ENCODE measurements at regions not wholly inside any gene's neighbourhood (a gene's known extent, or its start where the extent isn't known, plus 50 kb on each side); places are given as distances from the start of the nearest gene placed in this dataset.

GRCh38 chr15:98321896-98322295, 326.4 kb upstream of the IGF1R start:
- Histone ChIP-seq H3K27me3 (ENCODE audit: control insufficient read depth, low read length) (no peaks in the 10 kb centered on the region), H3K4me3 (ENCODE audit: low read length) (no peak overlapping the region), H3K27ac (ENCODE audit: low read depth, low read length) (no peak overlapping the region), H3K36me3 (ENCODE audit: control insufficient read depth, low read length) (no peaks in the 10 kb centered on the region), H3K9me3 (ENCODE audit: control insufficient read depth, insufficient read depth, low read length) (no peaks in the 10 kb centered on the region), H3K4me1 (ENCODE audit: control insufficient read depth, low read length) (no peaks in the 10 kb centered on the region), H3K4me2 (ENCODE audit: low read length) (no peak overlapping the region), H3F3A (ENCODE audit: control insufficient read depth, insufficient read depth) (no peaks in the 10 kb centered on the region), H3K79me2 (ENCODE audit: control insufficient read depth, low read length) (no peaks in the 10 kb centered on the region), H3K9me2 (replicated peaks; ENCODE audit: control insufficient read depth, low read length) (no peaks in the 10 kb centered on the region), H4K20me1 (ENCODE audit: control insufficient read depth, insufficient read depth, low read depth, low read length) (no peaks in the 10 kb centered on the region)
- TF ChIP-seq, protein P1, sequence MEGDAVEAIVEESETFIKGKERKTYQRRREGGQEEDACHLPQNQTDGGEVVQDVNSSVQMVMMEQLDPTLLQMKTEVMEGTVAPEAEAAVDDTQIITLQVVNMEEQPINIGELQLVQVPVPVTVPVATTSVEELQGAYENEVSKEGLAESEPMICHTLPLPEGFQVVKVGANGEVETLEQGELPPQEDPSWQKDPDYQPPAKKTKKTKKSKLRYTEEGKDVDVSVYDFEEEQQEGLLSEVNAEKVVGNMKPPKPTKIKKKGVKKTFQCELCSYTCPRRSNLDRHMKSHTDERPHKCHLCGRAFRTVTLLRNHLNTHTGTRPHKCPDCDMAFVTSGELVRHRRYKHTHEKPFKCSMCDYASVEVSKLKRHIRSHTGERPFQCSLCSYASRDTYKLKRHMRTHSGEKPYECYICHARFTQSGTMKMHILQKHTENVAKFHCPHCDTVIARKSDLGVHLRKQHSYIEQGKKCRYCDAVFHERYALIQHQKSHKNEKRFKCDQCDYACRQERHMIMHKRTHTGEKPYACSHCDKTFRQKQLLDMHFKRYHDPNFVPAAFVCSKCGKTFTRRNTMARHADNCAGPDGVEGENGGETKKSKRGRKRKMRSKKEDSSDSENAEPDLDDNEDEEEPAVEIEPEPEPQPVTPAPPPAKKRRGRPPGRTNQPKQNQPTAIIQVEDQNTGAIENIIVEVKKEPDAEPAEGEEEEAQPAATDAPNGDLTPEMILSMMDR (IDR thresholded peaks at IDR 0.05; ENCODE audit: low read depth, low read length, poor library complexity, severe bottlenecking), result no peak
- no peak for TF ChIP-seq EZH2phosphoT487 (IDR thresholded peaks at IDR 0.05; ENCODE audit: borderline replicate concordance, low read length)

- Histone ChIP-seq H3K4me1 (ENCODE audit: control insufficient read depth, low read length) (no peaks in the 10 kb centered on the region), H3K4me3 (ENCODE audit: low read length) (no peak overlapping the region), H4K20me1 (ENCODE audit: control insufficient read depth, insufficient read depth, low read depth, low read length) (no peaks in the 10 kb centered on the region), H3K9me3 (ENCODE audit: control insufficient read depth, insufficient read depth, low read length) (no peaks in the 10 kb centered on the region), H3K4me2 (ENCODE audit: low read length) (no peak overlapping the region), H3F3A (ENCODE audit: control insufficient read depth, insufficient read depth) (no peaks in the 10 kb centered on the region), H3K79me2 (ENCODE audit: control insufficient read depth, low read length) (no peaks in the 10 kb centered on the region), H3K36me3 (ENCODE audit: control insufficient read depth, low read length) (no peaks in the 10 kb centered on the region), H3K9me2 (replicated peaks; ENCODE audit: control insufficient read depth, low read length) (no peaks in the 10 kb centered on the region), H3K27me3 (ENCODE audit: control insufficient read depth, low read length) (no peaks in the 10 kb centered on the region), H3K27ac (ENCODE audit: low read depth, low read length) (no peak overlapping the region)
- TF ChIP-seq EZH2phosphoT487 (IDR thresholded peaks at IDR 0.05; ENCODE audit: borderline replicate concordance, low read length), result no peak
- TF ChIP-seq, protein P1 (IDR thresholded peaks at IDR 0.05; ENCODE audit: low read depth, low read length, poor library complexity, severe bottlenecking), result no peak
Measured at GRCh38 chr15:98322581-98322980, 325.8 kb upstream of the IGF1R start.

GRCh38 chr15:98324341-98324970, 323.9 kb upstream of the IGF1R start:
- H3K4me3 ChIP-seq (ENCODE audit: low read length), result no peak overlapping the region
- TF ChIP-seq, protein P1 (IDR thresholded peaks at IDR 0.05; ENCODE audit: low read depth, low read length, poor library complexity, severe bottlenecking), result no peak
- no peak for TF ChIP-seq EZH2phosphoT487 (IDR thresholded peaks at IDR 0.05; ENCODE audit: borderline replicate concordance, low read length)
- H3K36me3 ChIP-seq (ENCODE audit: control insufficient read depth, low read length), result no peaks in the 10 kb centered on the region
- no peaks in the 10 kb centered on the region for H3K79me2 ChIP-seq (ENCODE audit: control insufficient read depth, low read length)
- no peaks in the 10 kb centered on the region for H3F3A ChIP-seq (ENCODE audit: control insufficient read depth, insufficient read depth)
- H3K4me2 ChIP-seq (ENCODE audit: low read length), result no peak overlapping the region
- no peaks in the 10 kb centered on the region for H3K9me2 ChIP-seq (replicated peaks; ENCODE audit: control insufficient read depth, low read length)
- no peaks in the 10 kb centered on the region for H3K27me3 ChIP-seq (ENCODE audit: control insufficient read depth, low read length)
- H3K9me3 ChIP-seq (ENCODE audit: control insufficient read depth, insufficient read depth, low read length), result no peaks in the 10 kb centered on the region
- H3K27ac ChIP-seq (ENCODE audit: low read depth, low read length), result no peak overlapping the region
- H3K4me1 ChIP-seq (ENCODE audit: control insufficient read depth, low read length), result no peaks in the 10 kb centered on the region
- H4K20me1 ChIP-seq (ENCODE audit: control insufficient read depth, insufficient read depth, low read depth, low read length), result no peaks in the 10 kb centered on the region

Measured in DOHH2 (cell line).